GM21390 (cell line): ENCODE measurements at regions not wholly inside any gene's neighbourhood (a gene's known extent, or its start where the extent isn't known, plus 50 kb on each side); places are given as distances from the start of the nearest gene placed in this dataset.
"Not testable (repeated sequence)": the region's sequence is repeated elsewhere in the genome, so short reads cannot be mapped to it uniquely, and the experiment has no call there.

Source experiments
- ATAC-seq: cut with Tn5 transposase; IDR thresholded peaks from one replicate; pipeline ENCODE4 v1.9.1; 2021; ENCODE audit not compliant: unreplicated experiment

DNA sequence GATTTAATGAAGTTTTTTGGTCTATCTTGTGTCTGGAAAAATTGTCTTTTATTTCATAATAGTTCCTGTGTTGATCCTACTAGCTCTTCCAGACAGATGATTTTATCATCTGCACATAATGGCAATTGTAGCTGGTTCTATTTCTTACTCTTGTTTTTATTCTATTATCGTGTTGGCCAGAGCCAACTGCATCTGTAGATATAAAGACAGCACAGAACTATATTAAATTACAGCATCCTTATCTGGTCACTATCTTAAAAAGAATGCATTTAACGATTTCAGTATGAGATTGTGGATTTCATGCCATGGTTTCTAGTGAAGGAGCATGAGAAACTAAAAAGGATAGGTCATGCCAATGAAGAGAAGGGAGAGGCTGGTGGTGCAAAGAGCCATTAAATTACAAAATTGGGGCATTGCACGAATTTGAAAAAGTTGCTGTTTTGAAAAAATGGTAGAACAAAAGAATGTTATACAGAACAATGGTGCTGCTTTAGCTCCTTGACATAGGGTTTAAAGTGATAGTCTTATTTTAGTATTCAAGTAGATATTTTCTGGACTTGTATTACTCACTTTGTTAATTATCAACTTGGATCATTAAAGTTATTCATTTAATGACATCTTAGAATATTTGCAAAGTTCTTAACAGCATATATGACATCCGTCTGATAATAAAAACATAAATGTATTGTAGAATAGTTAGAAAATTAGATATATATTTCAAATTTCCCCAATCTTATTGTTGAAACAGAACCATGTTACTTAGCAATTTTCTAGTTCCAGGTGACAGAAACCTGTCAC lies 1250.3 kb downstream of the REEP3 start:
- no peak for ATAC-seq

GRCh38 chr10:64773357-64773756 lies 1252.2 kb downstream of the REEP3 start:
- ATAC-seq, result no peak

- not testable (repeated sequence) for ATAC-seq
Observed at GRCh38 chr10:64784451-64784850, 1263.2 kb downstream of the REEP3 start.

DNA sequence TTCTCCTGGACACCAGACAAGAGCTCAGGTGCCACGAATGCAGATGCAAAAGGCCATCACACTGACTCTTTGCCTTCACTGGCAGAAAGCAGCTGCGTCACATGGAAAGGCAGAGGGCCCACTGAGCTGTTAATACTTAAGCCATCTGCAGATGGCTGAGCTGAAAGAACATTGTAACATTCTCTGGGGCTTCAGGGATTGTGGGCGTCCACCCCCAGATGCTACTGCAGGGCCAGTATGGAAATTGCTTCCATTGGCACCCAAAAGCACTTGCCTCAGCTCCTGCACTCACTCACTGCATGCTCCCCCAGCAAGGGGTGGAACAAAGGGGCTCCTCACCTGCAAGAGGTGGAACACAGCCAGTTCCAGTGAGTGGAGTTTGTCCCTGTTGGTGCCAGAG lies 1264.6 kb downstream of the REEP3 start:
- no peak for ATAC-seq

GRCh38 chr10:64786989-64787388 lies 1265.8 kb downstream of the REEP3 start:
- no peak for ATAC-seq

DNA sequence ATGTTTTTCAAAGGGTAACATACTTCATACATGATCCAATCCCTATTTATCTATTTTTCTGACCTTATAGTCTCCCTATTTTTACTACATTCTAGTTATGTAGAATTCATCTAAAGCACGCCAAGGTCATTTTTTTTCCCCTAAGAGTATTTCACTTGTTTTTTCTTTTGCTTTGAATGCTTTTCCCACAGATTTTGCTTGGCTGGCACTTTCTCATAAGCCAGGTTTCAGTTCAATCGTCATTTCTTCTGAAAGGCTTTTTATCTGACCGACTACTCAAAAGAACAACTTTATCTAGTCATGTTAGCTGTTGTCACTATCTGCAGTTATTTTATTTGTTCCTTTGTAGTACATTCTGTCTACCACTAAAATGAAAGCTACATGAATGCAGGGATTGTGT lies 1274.6 kb downstream of the REEP3 start:
- no peak for ATAC-seq

DNA sequence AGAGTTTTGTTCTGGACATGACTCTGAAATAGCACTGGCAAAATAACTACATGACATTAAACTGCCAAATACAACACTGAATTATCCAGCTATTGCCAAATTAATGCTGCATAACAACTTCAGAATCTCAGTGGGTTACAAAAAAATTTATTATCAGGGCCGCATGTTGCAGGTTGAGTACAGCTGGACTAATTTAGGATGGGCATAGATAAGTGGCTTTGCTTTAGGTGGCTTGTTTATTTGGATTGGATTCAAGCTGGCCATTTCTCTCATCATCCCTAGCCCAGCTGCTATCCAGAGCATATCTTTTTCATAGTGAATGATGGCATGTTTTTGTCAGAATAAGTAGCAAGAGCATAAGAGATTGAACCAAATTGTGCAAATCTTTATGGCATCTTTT lies 1277.1 kb downstream of the REEP3 start:
- ATAC-seq, result no peak

DNA sequence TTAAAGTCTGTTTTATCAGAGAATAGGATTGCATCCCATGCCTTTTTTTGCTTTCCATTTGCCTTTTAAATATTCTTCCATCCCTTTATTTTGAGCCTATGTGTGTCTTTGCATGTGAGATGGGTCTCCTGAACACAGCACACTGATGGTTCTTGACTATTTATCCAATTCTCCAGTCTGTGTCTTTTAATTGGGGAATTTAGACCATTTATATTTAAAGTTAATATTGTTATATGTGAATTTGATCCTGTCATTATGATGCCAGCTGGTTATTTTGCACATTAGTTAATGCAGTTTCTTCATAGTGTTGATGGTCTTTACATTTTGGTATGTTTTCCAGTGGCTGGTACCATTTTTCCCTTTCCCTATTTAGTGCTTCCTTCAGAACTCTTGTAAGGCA lies 1287.0 kb downstream of the REEP3 start:
- ATAC-seq, result not testable (repeated sequence)

DNA sequence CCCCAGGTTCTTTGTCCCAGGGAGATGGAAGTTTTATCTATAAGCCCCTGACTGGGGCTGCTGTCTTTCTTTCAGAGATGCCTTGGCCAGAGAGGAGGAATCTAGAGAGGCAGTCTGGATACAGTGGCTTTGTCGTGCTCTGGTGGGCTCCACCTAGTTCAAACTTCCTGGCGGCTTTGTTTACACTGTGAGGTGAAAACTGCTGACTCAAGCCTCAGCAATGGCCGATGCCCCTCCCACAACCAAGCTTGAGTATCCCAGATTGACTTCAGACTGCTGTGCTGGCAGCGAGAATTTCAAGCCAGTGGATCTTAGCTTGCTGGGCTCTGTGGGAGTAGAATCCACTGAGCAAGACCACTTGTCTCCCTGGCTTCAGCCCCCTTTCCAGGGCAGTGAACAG lies 1288.8 kb downstream of the REEP3 start:
- ATAC-seq, result not testable (repeated sequence)

DNA sequence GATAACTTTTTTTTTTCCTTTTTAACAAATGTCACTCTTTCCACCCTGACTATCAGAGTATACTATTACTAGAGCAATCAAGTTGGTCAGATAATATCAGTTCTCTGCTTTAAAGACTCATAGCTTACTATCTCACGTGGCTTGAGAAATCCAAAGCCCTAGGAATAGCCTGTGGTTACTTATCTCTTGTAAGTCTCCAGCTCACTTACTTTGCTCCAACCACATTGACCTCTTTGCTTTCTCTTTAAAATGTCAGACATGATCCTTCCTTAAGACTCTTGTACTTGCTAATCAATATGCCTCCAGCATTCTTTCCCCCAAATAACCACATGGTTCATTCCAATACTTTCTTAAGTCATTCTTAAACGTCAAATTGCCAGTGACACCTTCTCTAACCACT lies 1292.2 kb downstream of the REEP3 start:
- ATAC-seq, result no peak

DNA sequence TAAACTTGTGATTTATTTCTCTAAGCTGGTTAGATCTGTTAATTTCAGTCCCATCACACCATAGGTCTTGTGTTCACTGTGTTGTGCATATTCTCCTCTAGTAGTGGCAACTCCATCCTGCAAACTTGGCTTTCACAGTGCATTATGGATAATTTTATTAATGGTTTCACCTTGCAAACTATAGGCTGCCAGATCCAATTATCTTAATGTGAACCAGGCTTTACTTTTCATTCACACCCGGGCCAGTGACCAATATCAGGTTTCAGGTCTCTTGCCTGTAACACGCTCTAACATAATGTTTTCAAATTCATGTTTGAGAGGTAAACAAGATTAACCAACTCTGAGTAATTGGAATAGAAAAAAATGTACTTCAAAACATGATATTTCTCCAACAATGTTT lies 1293.0 kb downstream of the REEP3 start:
- no peak for ATAC-seq

GRCh38 chr10:64829888-64830412 lies 1308.7 kb downstream of the REEP3 start:
- no peak for ATAC-seq

- ATAC-seq, result no peak
Observed at GRCh38 chr10:64830869-64831268, 1309.7 kb downstream of the REEP3 start.

GRCh38 chr10:64840341-64840740 lies 1319.1 kb downstream of the REEP3 start:
- no peak for ATAC-seq

- ATAC-seq, result no peak
Observed at GRCh38 chr10:64846700-64847099, 1325.5 kb downstream of the REEP3 start.

GRCh38 chr10:64855941-64856340 lies 1334.7 kb downstream of the REEP3 start:
- no peak for ATAC-seq

DNA sequence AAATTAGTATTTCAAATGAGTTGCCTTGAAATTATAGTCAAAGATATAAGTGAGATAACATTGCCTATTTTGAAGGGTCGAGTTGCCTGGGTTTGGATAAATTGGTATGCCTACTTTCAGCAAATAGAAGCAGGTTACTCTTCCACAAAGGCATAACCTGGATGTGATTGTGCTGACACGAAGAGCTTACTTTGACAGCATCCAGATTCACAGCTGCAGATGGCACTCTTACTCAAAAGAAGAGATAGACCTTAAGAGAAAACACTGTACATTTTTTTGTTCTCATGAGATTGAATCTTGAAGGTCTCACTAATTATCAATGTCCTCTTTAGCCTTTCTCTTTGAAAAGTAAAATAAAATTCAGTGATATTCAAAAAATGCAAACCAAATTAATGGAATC lies 1338.7 kb downstream of the REEP3 start:
- ATAC-seq, result no peak

GRCh38 chr10:64863836-64864235 lies 1342.6 kb downstream of the REEP3 start:
- ATAC-seq, result no peak

DNA sequence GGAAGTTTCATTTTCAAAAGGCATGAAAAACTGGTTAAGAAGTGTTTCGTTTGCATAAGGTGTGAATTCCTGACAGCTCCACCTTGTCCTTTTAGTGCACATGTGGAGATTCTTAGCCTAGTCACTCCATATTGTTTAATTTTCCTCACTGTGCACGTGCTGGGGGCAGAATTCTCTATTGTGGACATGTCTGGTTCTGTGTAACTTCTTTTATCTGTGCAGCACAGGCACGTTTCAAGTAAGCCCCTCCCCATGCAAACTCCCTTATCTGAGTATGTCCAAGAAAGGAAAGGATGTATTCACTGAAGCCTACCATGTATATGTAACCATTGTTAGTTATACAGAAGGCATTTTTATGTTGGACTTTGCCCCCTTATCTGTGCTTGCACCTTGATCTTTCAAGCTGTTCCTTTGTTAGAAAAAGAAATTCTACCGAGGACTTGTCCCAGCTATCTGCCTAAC lies 1346.3 kb downstream of the REEP3 start:
- no peak for ATAC-seq

GRCh38 chr10:64873088-64873487 lies 1351.9 kb downstream of the REEP3 start:
- no peak for ATAC-seq

DNA sequence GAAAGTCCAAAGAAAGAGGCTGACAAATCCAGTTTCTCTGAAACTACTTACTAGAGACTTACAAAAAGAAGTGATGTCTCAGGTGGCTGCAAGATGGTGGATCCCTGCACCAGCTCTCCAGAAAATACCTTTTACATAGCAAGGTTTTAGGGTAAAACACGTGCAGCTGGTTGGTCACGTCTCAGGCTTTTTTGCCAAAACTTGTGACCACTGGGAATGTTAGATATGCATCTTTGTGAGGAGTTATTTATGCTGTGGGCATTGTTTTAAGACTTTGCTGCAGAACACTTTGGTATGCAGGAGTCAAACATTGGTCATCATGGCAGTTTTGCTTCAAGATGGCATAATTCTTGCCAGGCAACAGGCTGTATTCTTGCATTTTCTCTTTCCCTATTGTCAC lies 1352.8 kb downstream of the REEP3 start:
- ATAC-seq, result no peak

DNA sequence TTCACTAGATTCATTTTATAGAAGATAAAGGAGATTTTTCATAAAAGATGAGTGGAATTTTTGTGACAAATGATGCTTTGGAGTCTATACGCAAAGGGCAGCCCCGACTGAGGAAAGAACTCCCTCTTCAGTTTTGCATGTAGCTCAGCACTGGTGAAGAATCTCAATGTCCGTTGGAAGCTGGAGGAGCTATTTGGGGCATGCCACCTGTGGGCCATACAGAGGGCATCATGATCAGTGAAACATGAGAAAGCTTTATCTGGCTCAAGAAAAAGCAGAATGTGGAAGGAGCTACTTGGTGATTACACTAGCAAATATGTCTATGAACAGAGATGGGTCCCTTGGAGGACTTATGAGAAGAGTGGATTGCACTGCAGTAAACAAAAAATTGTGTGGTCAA lies 1359.3 kb downstream of the REEP3 start:
- no peak for ATAC-seq

GRCh38 chr10:64881257-64881656 lies 1360.1 kb downstream of the REEP3 start:
- ATAC-seq, result no peak
